PC-9 (cell line): ENCODE measurements at regions not wholly inside any gene's neighbourhood (a gene's known extent, or its start where the extent isn't known, plus 50 kb on each side); places are given as distances from the start of the nearest gene placed in this dataset.

Experiments used
- BruUV-seq: library from RNA; stranded (reverse); fragments of 400-500 nt; replicated peaks from 2 replicates; lab custom pipeline; 2021; lab: Mats Ljungman, UMichigan
- CTCF ChIA-PET: fragments of 300-600 bp; sonication (Branson Sonifier 250); formaldehyde crosslinking; loops from one replicate; lab custom pipeline; 2022; ENCODE audit warnings: antibody characterized with exemption; lab: Charles Lee
- POLR2A ChIA-PET: fragments of 300-600 bp; sonication (Branson Sonifier 250); formaldehyde crosslinking; loops from one replicate; lab custom pipeline; 2022; ENCODE audit warnings: antibody characterized with exemption; ENCODE audit not compliant: unreplicated experiment; lab: Charles Lee
- DNase-seq, 2 experiments: peaks; one replicate each; pipeline versions ENCODE4 v3.0.0 to v3.0.0-alpha.2; 2015 to 2022; ENCODE audit warnings: mixed read lengths in 1 of 2
- H2AFZ ChIP-seq: fragments of 200-600 bp; sonication (generic); 2 replicates; pipeline ENCODE4 v1.8.1; 2017; ENCODE audit warnings: antibody characterized with exemption
- H3F3A ChIP-seq: fragments of 200-600 bp; sonication (generic); 2 replicates; pipeline ENCODE4 v1.8.1; 2017; ENCODE audit warnings: antibody characterized with exemption, mild to moderate bottlenecking, low read depth; ENCODE audit not compliant: insufficient read depth
- H3K27ac ChIP-seq: fragments of 200-600 bp; sonication (generic); 2 replicates; pipeline ENCODE4 v1.6.1; 2016; ENCODE audit warnings: mixed run types
- H3K27me3 ChIP-seq: fragments of 200-600 bp; sonication (generic); 2 replicates; pipeline ENCODE4 v1.6.1; 2016; ENCODE audit warnings: low read depth, mixed run types; ENCODE audit not compliant: insufficient read depth
- H3K36me3 ChIP-seq: fragments of 200-600 bp; sonication (generic); 2 replicates; pipeline ENCODE4 v1.6.1; 2016; ENCODE audit warnings: low read depth, mixed run types
- H3K4me1 ChIP-seq: fragments of 200-600 bp; sonication (generic); replicated peaks from 2 replicates; pipeline ENCODE4 v1.6.1; 2016; ENCODE audit warnings: mixed run types; ENCODE audit not compliant: insufficient read depth
- H3K4me2 ChIP-seq: fragments of 200-600 bp; sonication (generic); 2 replicates; pipeline ENCODE4 v1.6.1; 2017; ENCODE audit warnings: mixed run types
- H3K4me3 ChIP-seq: fragments of 200-600 bp; sonication (generic); 2 replicates; pipeline ENCODE4 v1.6.1; 2016; ENCODE audit warnings: mixed run types
- H3K79me2 ChIP-seq: fragments of 200-600 bp; sonication (generic); 2 replicates; pipeline ENCODE4 v1.6.1; 2017; ENCODE audit warnings: low read depth, mixed run types
- H3K9me2 ChIP-seq: fragments of 200-600 bp; sonication (generic); 2 replicates; pipeline ENCODE4 v1.8.1; 2017; ENCODE audit warnings: mild to moderate bottlenecking; ENCODE audit not compliant: insufficient read depth
- H3K9me3 ChIP-seq: fragments of 200-600 bp; sonication (generic); 2 replicates; pipeline ENCODE4 v1.8.1; 2016; ENCODE audit warnings: low read depth; ENCODE audit not compliant: insufficient read depth
- H4K20me1 ChIP-seq: fragments of 200-600 bp; sonication (generic); 2 replicates; pipeline ENCODE4 v1.8.1; 2017; ENCODE audit not compliant: insufficient read depth
- CTCF ChIP-seq: fragments of 200-600 bp; sonication (generic); conservative IDR thresholded peaks from 2 replicates; pipeline ENCODE4 v1.6.1; 2017; ENCODE audit warnings: mixed run types, antibody characterized with exemption, mild to moderate bottlenecking, moderate library complexity
- EZH2 ChIP-seq: fragments of 200-600 bp; sonication (generic); IDR thresholded peaks from 2 replicates; pipeline ENCODE4 v1.8.0; 2017; ENCODE audit warnings: antibody characterized with exemption, low read depth
- intact Hi-C: fragments of 100-400 bp; cut with micrococcal nuclease; formaldehyde crosslinking; loops from one replicate; pipeline ENCODE4 v1.10.0; 2022; ENCODE audit not compliant: unreplicated experiment

- BruUV-seq: no TSS peak
- CTCF ChIA-PET: no interaction called here
- no peak for DNase-seq
These were observed 139.9 kb downstream of the SEMA6D start for GRCh38 chr15:47857014-47857775.

GRCh38 chr15:47857776-47858167 lies 140.5 kb downstream of the SEMA6D start:
- TF ChIP-seq CTCF (no peak), EZH2 (no peak)
- Histone ChIP-seq H3K4me3 (no peak overlapping the region), H2AFZ (no peak overlapping the region), H3K9me3 (no peaks in the 10 kb centered on the region), H4K20me1 (no peaks in the 10 kb centered on the region), H3K27me3 (no peaks in the 10 kb centered on the region), H3K4me2 (no peak overlapping the region), H3K9me2 (no peaks in the 10 kb centered on the region), H3F3A (no peaks in the 10 kb centered on the region), H3K27ac (no peak overlapping the region), H3K79me2 (no peaks in the 10 kb centered on the region), H3K36me3 (no peaks in the 10 kb centered on the region), H3K4me1 (no peaks in the 10 kb centered on the region)
- no peak for DNase-seq
- ChIA-PET CTCF (no interaction called here), POLR2A (no interaction called here)
- intact Hi-C loops: no loop called here
- no TSS peak for BruUV-seq

More at GRCh38 chr15:47857014-47857775, 139.9 kb downstream of the SEMA6D start:
- Histone ChIP-seq H3K27ac (no peak overlapping the region), H3K4me1 (no peaks in the 10 kb centered on the region), H2AFZ (no peak overlapping the region), H3K4me2 (no peak overlapping the region), H3K79me2 (no peaks in the 10 kb centered on the region), H3K4me3 (no peak overlapping the region), H4K20me1 (no peaks in the 10 kb centered on the region), H3K27me3 (no peaks in the 10 kb centered on the region), H3K9me3 (no peaks in the 10 kb centered on the region), H3F3A (no peaks in the 10 kb centered on the region), H3K36me3 (no peaks in the 10 kb centered on the region), H3K9me2 (no peaks in the 10 kb centered on the region)
- POLR2A ChIA-PET: no interaction called here
- TF ChIP-seq EZH2: no peak
- TF ChIP-seq CTCF: no peak
- intact Hi-C loops: no loop called here

DNA sequence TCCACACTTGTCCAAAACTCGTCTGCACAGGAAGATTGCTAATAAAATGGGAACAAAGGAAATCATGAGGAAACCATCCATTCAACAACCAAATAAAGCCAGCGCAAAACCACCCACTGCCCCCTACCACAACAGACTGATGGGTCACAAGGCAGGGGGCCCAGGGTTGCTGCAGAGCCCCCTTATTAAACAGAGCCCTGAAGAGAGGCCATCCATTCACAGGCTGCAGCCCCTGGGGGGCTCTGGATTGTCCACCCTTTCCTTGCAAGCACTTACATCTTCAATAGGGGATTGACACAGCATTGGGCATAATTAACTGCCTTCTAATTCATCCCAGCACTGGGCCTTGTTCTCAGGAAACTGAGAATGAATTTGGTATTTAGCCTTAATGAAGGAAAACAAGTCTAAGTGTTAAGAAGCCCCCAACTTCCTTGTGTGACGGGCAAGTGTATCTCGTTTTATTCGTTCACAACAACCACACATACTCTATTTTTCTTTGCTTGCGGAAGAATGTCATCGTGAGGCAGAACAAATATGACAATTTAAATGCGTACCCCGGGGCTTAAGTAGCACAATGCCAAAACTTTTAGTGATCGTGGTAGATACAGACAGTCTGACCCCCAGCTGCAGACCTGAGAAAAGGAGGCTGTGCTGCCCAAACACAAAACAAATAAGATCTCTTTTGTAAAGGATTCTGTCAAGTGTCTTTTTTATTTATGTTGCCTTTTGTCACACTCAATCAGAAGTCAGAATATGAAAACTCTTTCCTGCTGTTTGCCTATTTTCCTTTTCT lies 144.0 kb downstream of the SEMA6D start:
- ChIA-PET POLR2A (no interaction called here), CTCF (no interaction called here)
- no peak overlapping the region for H2AFZ ChIP-seq
- H3F3A ChIP-seq: no peaks in the 10 kb centered on the region
- H4K20me1 ChIP-seq: no peaks in the 10 kb centered on the region
- H3K36me3 ChIP-seq: no peaks in the 10 kb centered on the region
- no peaks in the 10 kb centered on the region for H3K9me2 ChIP-seq
- no peak for DNase-seq
- TF ChIP-seq EZH2 (no peak), CTCF (no peak)
- no peak overlapping the region for H3K4me3 ChIP-seq
- H3K27ac ChIP-seq: no peak overlapping the region
- intact Hi-C loops: no loop called here
- no peak overlapping the region for H3K4me2 ChIP-seq
- H3K79me2 ChIP-seq: no peaks in the 10 kb centered on the region
- no peaks in the 10 kb centered on the region for H3K27me3 ChIP-seq
- H3K4me1 ChIP-seq: no peaks in the 10 kb centered on the region
- BruUV-seq: no TSS peak
- no peaks in the 10 kb centered on the region for H3K9me3 ChIP-seq
